Cardiac fibroblast (primary cell): ENCODE measurements at regions not wholly inside any gene's neighbourhood (a gene's known extent, or its start where the extent isn't known, plus 50 kb on each side); places are given as distances from the start of the nearest gene placed in this dataset.

Source experiments
- DNase-seq, 2 donors: peaks; one replicate each; pipeline versions ENCODE4 v3.0.0 to v3.0.0-alpha.2; 2010; ENCODE audit warnings: low read depth in 2 of 2
- H3K4me3 ChIP-seq, 2 donors: replicated peaks in 1 of 2; 1 replicate in 1 of 2; 2 replicates in 1 of 2; pipeline ENCODE4 v1.5.1; 2011; ENCODE audit warnings: low read depth in 2 of 2, low read length in 2 of 2, mild to moderate bottlenecking in 2 of 2, moderate library complexity in 1 of 2
- CTCF ChIP-seq: IDR thresholded peaks from one replicate; pipeline ENCODE4 v1.5.1; 2011; ENCODE audit warnings: low read depth, mild to moderate bottlenecking, low read length, inconsistent platforms

- no peak for DNase-seq
- no peak for TF ChIP-seq CTCF
Measured at GRCh38 chr1:30575066-30575465, 148.3 kb downstream of the MATN1 start.

GRCh38 chr1:30572192-30572591, 151.2 kb downstream of the MATN1 start:
- no peak overlapping the region for H3K4me3 ChIP-seq
- no peak for TF ChIP-seq CTCF
- DNase-seq = no peak

More at GRCh38 chr1:30575066-30575465, 148.3 kb downstream of the MATN1 start:
- H3K4me3 ChIP-seq = no peak overlapping the region

DNA sequence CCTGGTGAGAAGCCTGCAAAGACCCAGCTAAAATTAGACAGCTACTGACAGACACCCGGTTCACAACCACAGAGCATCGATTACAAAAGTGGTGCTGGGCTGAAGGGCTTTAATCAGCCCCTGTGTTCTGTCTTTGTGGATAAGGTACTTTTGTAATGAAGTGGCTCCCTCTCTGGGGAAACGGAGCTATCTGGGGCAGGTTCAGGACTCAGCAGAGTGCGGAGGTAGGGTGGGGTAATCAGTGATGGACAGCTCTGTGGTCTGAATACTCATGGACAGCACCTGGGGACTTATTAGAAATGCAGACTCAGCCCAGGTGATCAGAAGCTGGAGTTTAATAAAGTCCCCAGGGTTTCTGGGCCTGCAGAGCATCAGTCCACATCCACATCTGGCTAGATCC, 152.0 kb downstream of the MATN1 start:
- H3K4me3 ChIP-seq = no peak overlapping the region
- DNase-seq = no peak
- TF ChIP-seq CTCF = no peak

DNA sequence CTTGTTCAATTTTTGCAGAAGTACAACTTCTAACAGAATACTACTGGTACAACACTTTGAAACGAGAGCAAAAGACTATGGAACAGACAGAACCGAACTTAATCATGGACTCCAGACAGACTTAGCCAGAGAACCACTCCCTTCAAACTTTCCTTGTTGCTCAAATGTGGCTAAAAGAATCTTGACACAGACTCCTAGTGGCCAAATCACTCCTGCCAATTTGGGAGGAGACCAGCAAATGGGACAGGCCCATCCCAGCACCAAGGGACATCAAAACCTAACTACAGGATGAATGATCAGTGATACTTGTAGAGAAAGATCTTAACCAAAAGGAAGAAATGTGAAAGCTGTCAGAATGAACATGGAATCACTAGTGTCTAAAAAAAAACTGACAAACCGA, 154.0 kb downstream of the MATN1 start:
- DNase-seq = no peak
- TF ChIP-seq CTCF = no peak
- H3K4me3 ChIP-seq = no peak overlapping the region

DNA sequence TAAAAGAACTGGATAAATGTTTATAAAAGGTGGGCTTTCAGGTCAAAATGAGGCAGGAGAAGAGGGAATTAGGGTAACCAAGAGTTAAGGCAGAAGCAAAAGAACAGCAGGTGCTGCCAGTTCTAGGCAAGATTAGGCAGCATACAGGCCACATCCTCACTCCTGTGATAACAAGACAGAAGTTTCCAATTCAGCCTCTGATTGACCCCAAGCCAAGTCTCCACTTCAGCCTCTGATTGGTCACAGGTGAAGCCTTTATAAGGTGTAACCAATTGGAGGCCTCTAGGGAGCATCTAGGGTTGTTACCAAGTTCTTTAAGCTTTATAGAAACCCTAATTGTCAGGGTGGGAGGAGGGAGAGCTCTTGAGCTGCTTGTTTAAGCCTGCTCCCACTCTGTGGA, 160.8 kb downstream of the MATN1 start:
- no peak for TF ChIP-seq CTCF

GRCh38 chr1:30551603-30552002, 171.8 kb downstream of the MATN1 start:
- no peak overlapping the region for H3K4me3 ChIP-seq
- no peak for DNase-seq
- no peak for TF ChIP-seq CTCF

More for the DNA sequence above, 160.8 kb downstream of the MATN1 start:
- no peak overlapping the region for H3K4me3 ChIP-seq
- no peak for DNase-seq
